Right atrium auricular region (tissue), 2 donors: ENCODE measurements at regions not wholly inside any gene's neighbourhood (a gene's known extent, or its start where the extent isn't known, plus 50 kb on each side); places are given as distances from the start of the nearest gene placed in this dataset.

ENCODE experiments used
- DNase-seq: peaks from one replicate; pipeline ENCODE4 v3.0.0-alpha.2; 2019; ENCODE audit warnings: low spot score
- H3K27ac ChIP-seq, 2 donors: fragments of 200-600 bp; sonication (generic); 1 replicate in 1 of 2; 2 replicates in 1 of 2; pipeline ENCODE4 v1.5.1; 2016 to 2019
- H3K27me3 ChIP-seq, 2 donors: fragments of 200-600 bp; sonication (generic); one replicate each; pipeline versions ENCODE4 v1.5.1 to v1.6.0; 2017 to 2019
- H3K36me3 ChIP-seq: fragments of 200-600 bp; sonication (generic); one replicate; pipeline ENCODE4 v1.5.1; 2016
- H3K4me1 ChIP-seq, 2 donors: fragments of 200-600 bp; sonication (generic); one replicate each; pipeline versions ENCODE4 v1.5.1 to v1.6.0; 2017 to 2019
- H3K4me3 ChIP-seq, 2 donors: fragments of 200-600 bp; sonication (generic); 1 replicate in 1 of 2; 2 replicates in 1 of 2; pipeline ENCODE4 v1.5.1; 2017 to 2019; ENCODE audit warnings: mild to moderate bottlenecking in 1 of 2, moderate library complexity in 1 of 2
- H3K9me3 ChIP-seq, 2 donors: fragments of 200-600 bp; sonication (generic); one replicate each; pipeline ENCODE4 v1.5.1; 2019
- CTCF ChIP-seq, 2 donors: fragments of 200-600 bp; sonication (generic); IDR thresholded peaks; one replicate each; pipeline ENCODE4 v1.5.1; 2019; ENCODE audit warnings: antibody characterized with exemption in 2 of 2

GRCh38 chr1:88239205-88239604 is 444.9 kb upstream of the PKN2 start:
- no peaks in the 10 kb centered on the region for H3K36me3 ChIP-seq
- TF ChIP-seq CTCF (IDR thresholded peaks at IDR 0.05) = no peak
- peaks cover 0 to 10% of the 10 kb centered on the region in 2 donors for H3K9me3 ChIP-seq
- H3K4me3 ChIP-seq = no peak overlapping the region
- no peaks in the 10 kb centered on the region for H3K27me3 ChIP-seq
- no peak overlapping the region for H3K27ac ChIP-seq
- no peaks in the 10 kb centered on the region for H3K4me1 ChIP-seq
- no peak for DNase-seq

- no peak for TF ChIP-seq CTCF (IDR thresholded peaks at IDR 0.05)
- Histone ChIP-seq H3K4me3 (no peak overlapping the region), H3K27ac (no peak overlapping the region), H3K4me1 (no peaks in the 10 kb centered on the region), H3K9me3 (peaks cover 0 to 11% of the 10 kb centered on the region in 2 donors), H3K27me3 (no peaks in the 10 kb centered on the region), H3K36me3 (no peaks in the 10 kb centered on the region)
- DNase-seq = no peak
Measured at GRCh38 chr1:88247666-88248065, 436.4 kb upstream of the PKN2 start.

- H3K27me3 ChIP-seq = no peaks in the 10 kb centered on the region
- H3K4me1 ChIP-seq = no peaks in the 10 kb centered on the region
- DNase-seq = no peak
- no peak overlapping the region for H3K27ac ChIP-seq
- TF ChIP-seq CTCF (IDR thresholded peaks at IDR 0.05) = no peak
- H3K9me3 ChIP-seq = no peaks in the 10 kb centered on the region
- H3K36me3 ChIP-seq = no peaks in the 10 kb centered on the region
- H3K4me3 ChIP-seq = no peak overlapping the region
Measured at GRCh38 chr1:88250915-88251314, 433.2 kb upstream of the PKN2 start.

- no peak for DNase-seq
- H3K4me1 ChIP-seq = no peaks in the 10 kb centered on the region
- H3K4me3 ChIP-seq = no peak overlapping the region
- H3K9me3 ChIP-seq = no peaks in the 10 kb centered on the region
- H3K27me3 ChIP-seq = no peaks in the 10 kb centered on the region
- no peaks in the 10 kb centered on the region for H3K36me3 ChIP-seq
- no peak overlapping the region for H3K27ac ChIP-seq
- TF ChIP-seq CTCF (IDR thresholded peaks at IDR 0.05) = no peak
Measured at GRCh38 chr1:88252745-88253144, 431.3 kb upstream of the PKN2 start.

GRCh38 chr1:88265606-88266005 is 418.5 kb upstream of the PKN2 start:
- no peak overlapping the region for H3K4me3 ChIP-seq
- no peaks in the 10 kb centered on the region for H3K4me1 ChIP-seq
- H3K27me3 ChIP-seq = no peaks in the 10 kb centered on the region
- DNase-seq = no peak
- TF ChIP-seq CTCF (IDR thresholded peaks at IDR 0.05) = no peak
- H3K9me3 ChIP-seq = no peaks in the 10 kb centered on the region
- H3K36me3 ChIP-seq = no peaks in the 10 kb centered on the region
- H3K27ac ChIP-seq = no peak overlapping the region

- Histone ChIP-seq H3K27ac (no peak overlapping the region), H3K9me3 (no peaks in the 10 kb centered on the region), H3K27me3 (no peaks in the 10 kb centered on the region), H3K4me1 (no peaks in the 10 kb centered on the region), H3K4me3 (no peak overlapping the region), H3K36me3 (no peaks in the 10 kb centered on the region)
- no peak for TF ChIP-seq CTCF (IDR thresholded peaks at IDR 0.05)
- no peak for DNase-seq
Measured at GRCh38 chr1:88266051-88266450, 418.0 kb upstream of the PKN2 start.
